ENCODE measurements at regions not wholly inside any gene's neighbourhood (a gene's known extent, or its start where the extent isn't known, plus 50 kb on each side); places are given as distances from the start of the nearest gene placed in this dataset.

GRCh38 chr5:28234356-28234968 is 1196.1 kb upstream of the CDH9 start:
- TF ChIP-seq CTCF (IDR thresholded peaks at IDR 0.05) (no peak), POLR2A (IDR thresholded peaks at IDR 0.05) (no peak)

Measured in body of pancreas (tissue), 4 donors.